H9 (cell line): ENCODE measurements at regions not wholly inside any gene's neighbourhood (a gene's known extent, or its start where the extent isn't known, plus 50 kb on each side); places are given as distances from the start of the nearest gene placed in this dataset.

Source experiments
- DNase-seq: peaks from one replicate; pipeline ENCODE4 v3.0.0-alpha.2; 2017
- H2AFZ ChIP-seq: one replicate; pipeline ENCODE4 v1.6.1; 2013; ENCODE audit warnings: mild to moderate bottlenecking, low read length, control low read depth, moderate library complexity
- H2AK5ac ChIP-seq: 2 replicates; pipeline ENCODE4 v1.6.1; 2013; ENCODE audit warnings: low read length, control low read depth, mixed read lengths; ENCODE audit not compliant: insufficient read length
- H2BK120ac ChIP-seq: one replicate; pipeline ENCODE4 v1.6.1; 2013; ENCODE audit warnings: low read depth, mild to moderate bottlenecking, low read length, control low read depth, inconsistent platforms; ENCODE audit not compliant: poor library complexity, severe bottlenecking
- H2BK12ac ChIP-seq: 2 replicates; pipeline ENCODE4 v1.6.1; 2013; ENCODE audit warnings: low read length, control low read depth, mixed read lengths, low read depth; ENCODE audit not compliant: insufficient read length
- H2BK15ac ChIP-seq: 2 replicates; pipeline ENCODE4 v1.6.1; 2013; ENCODE audit warnings: low read depth, low read length, control low read depth
- H2BK20ac ChIP-seq: one replicate; pipeline ENCODE4 v1.6.1; 2013; ENCODE audit warnings: low read depth, mild to moderate bottlenecking, low read length, control low read depth, inconsistent platforms; ENCODE audit not compliant: poor library complexity, severe bottlenecking
- H2BK5ac ChIP-seq: 2 replicates; pipeline ENCODE4 v1.6.1; 2013; ENCODE audit warnings: low read length, control low read depth, mixed read lengths; ENCODE audit not compliant: insufficient read length
- H3K14ac ChIP-seq: 2 replicates; pipeline ENCODE4 v1.6.1; 2013; ENCODE audit warnings: low read length, control low read depth; ENCODE audit not compliant: insufficient read depth
- H3K18ac ChIP-seq: 2 replicates; pipeline ENCODE4 v1.6.1; 2013; ENCODE audit warnings: low read depth, mild to moderate bottlenecking, mixed read lengths, low read length, control low read depth; ENCODE audit not compliant: insufficient read length
- H3K23ac ChIP-seq: 2 replicates; pipeline ENCODE4 v1.6.1; 2013; ENCODE audit warnings: low read length, control low read depth, mixed read lengths, low read depth; ENCODE audit not compliant: insufficient read length
- H3K23me2 ChIP-seq: 2 replicates; pipeline ENCODE4 v1.6.1; 2013; ENCODE audit warnings: low read depth, mild to moderate bottlenecking, mixed read lengths, low read length, control low read depth; ENCODE audit not compliant: insufficient read length, poor library complexity, severe bottlenecking
- H3K27ac ChIP-seq: 2 replicates; pipeline ENCODE4 v1.5.1; 2013; ENCODE audit warnings: low read length, control low read depth, mixed read lengths, low read depth; ENCODE audit not compliant: insufficient read length
- H3K27me3 ChIP-seq: 2 replicates; pipeline ENCODE4 v1.6.1; 2013; ENCODE audit warnings: low read length, control low read depth, inconsistent platforms; ENCODE audit not compliant: insufficient read depth
- H3K4ac ChIP-seq: 2 replicates; pipeline ENCODE4 v1.6.1; 2013; ENCODE audit warnings: low read depth, mild to moderate bottlenecking, control low read depth, inconsistent platforms, low read length, moderate library complexity
- H3K4me1 ChIP-seq: 2 replicates; pipeline ENCODE4 v1.6.1; 2013; ENCODE audit warnings: low read length, control low read depth, inconsistent platforms; ENCODE audit not compliant: insufficient read depth
- H3K4me2 ChIP-seq: 2 replicates; pipeline ENCODE4 v1.6.1; 2013; ENCODE audit warnings: low read length, control low read depth, mixed read lengths; ENCODE audit not compliant: insufficient read length, insufficient read depth
- H3K56ac ChIP-seq: 2 replicates; pipeline ENCODE4 v1.6.1; 2013; ENCODE audit warnings: low read depth, mild to moderate bottlenecking, mixed read lengths, low read length, control low read depth; ENCODE audit not compliant: insufficient read length
- H3K79me1 ChIP-seq: 2 replicates; pipeline ENCODE4 v1.6.1; 2013; ENCODE audit warnings: low read depth, mild to moderate bottlenecking, moderate library complexity, low read length, control low read depth, inconsistent platforms; ENCODE audit not compliant: insufficient read depth, poor library complexity, severe bottlenecking
- H3K79me2 ChIP-seq: 2 replicates; pipeline ENCODE4 v1.6.1; 2013; ENCODE audit warnings: low read length, control low read depth, inconsistent platforms; ENCODE audit not compliant: insufficient read depth
- H3K9ac ChIP-seq: 2 replicates; pipeline ENCODE4 v1.6.1; 2013; ENCODE audit warnings: low read length, control low read depth, mixed read lengths; ENCODE audit not compliant: insufficient read length; ENCODE audit errors: extremely low read depth
- H3K9me3 ChIP-seq: one replicate; pipeline ENCODE4 v1.6.1; 2013; ENCODE audit warnings: low read depth, low read length, inconsistent platforms; ENCODE audit not compliant: control insufficient read depth
- H3T11ph ChIP-seq: one replicate; pipeline ENCODE4 v1.6.1; 2013; ENCODE audit warnings: mild to moderate bottlenecking, low read length, control low read depth, inconsistent platforms
- H4K20me1 ChIP-seq: one replicate; pipeline ENCODE4 v1.6.1; 2013; ENCODE audit not compliant: control insufficient read depth, insufficient read length, insufficient read depth
- H4K5ac ChIP-seq: 2 replicates; pipeline ENCODE4 v1.6.1; 2013; ENCODE audit warnings: low read depth, mild to moderate bottlenecking, mixed read lengths, low read length, control low read depth; ENCODE audit not compliant: insufficient read length
- H4K8ac ChIP-seq: replicated peaks from 2 replicates; pipeline ENCODE4 v1.6.1; 2013; ENCODE audit warnings: low read length, control low read depth, mixed read lengths, low read depth; ENCODE audit not compliant: insufficient read length
- H4K91ac ChIP-seq: 2 replicates; pipeline ENCODE4 v1.6.1; 2013; ENCODE audit warnings: low read depth, mild to moderate bottlenecking, moderate library complexity, mixed read lengths, low read length, control low read depth; ENCODE audit not compliant: insufficient read length
- H3K27ac Mint-ChIP-seq, 3 experiments: 2 replicates in 2 of 3; 3 replicates in 1 of 3; pipeline ENCODE4 v1.8.0; 2020 to 2021; ENCODE audit warnings: mixed read lengths in 3 of 3, mild to moderate bottlenecking in 1 of 3, moderate library complexity in 1 of 3
- H3K27me3 Mint-ChIP-seq: 2 replicates; pipeline ENCODE4 v1.8.0; 2021; ENCODE audit warnings: low read depth, mild to moderate bottlenecking, moderate library complexity, mixed read lengths
- H3K36me3 Mint-ChIP-seq, 3 experiments: 2 replicates in 2 of 3; 3 replicates in 1 of 3; pipeline ENCODE4 v1.8.0; 2020 to 2021; ENCODE audit warnings: low read depth in 3 of 3, mixed read lengths in 3 of 3; ENCODE audit not compliant: insufficient read depth in 1 of 3
- H3K4me1 Mint-ChIP-seq, 2 experiments: 2 replicates each; pipeline ENCODE4 v1.8.0; 2020; ENCODE audit warnings: mixed read lengths in 2 of 2
- H3K4me3 Mint-ChIP-seq, 2 experiments: 2 replicates in 1 of 2; 3 replicates in 1 of 2; pipeline ENCODE4 v1.8.0; 2020 to 2021; ENCODE audit warnings: mild to moderate bottlenecking in 2 of 2, mixed read lengths in 2 of 2, moderate library complexity in 1 of 2
- H3K9me3 Mint-ChIP-seq, 2 experiments: 2 replicates in 1 of 2; 3 replicates in 1 of 2; pipeline ENCODE4 v1.8.0; 2020; ENCODE audit warnings: mild to moderate bottlenecking in 2 of 2, mixed read lengths in 2 of 2, moderate library complexity in 1 of 2
- CTCF ChIP-seq: fragments of 200-600 bp; sonication (generic); conservative IDR thresholded peaks from 3 replicates; pipeline ENCODE4 v1.8.0; 2021; ENCODE audit warnings: antibody characterized with exemption, mild to moderate bottlenecking
- WGBS: extraction: QIAGEN DNeasy Blood & Tissue Kit; methylation state at CpG from one replicate; pipeline ENCODE4 v1.1.7; 2013; ENCODE audit warnings: missing lambda C conversion rate, low lambda C conversion rate, mixed read lengths; ENCODE audit not compliant: insufficient read length; ENCODE audit errors: extremely low coverage; 5-methylcytosine and 5-hydroxymethylcytosine counted together

- Histone ChIP-seq H3K27ac (no peak overlapping the region), H2BK20ac (no peak overlapping the region), H4K91ac (no peak overlapping the region), H3K56ac (no peak overlapping the region), H3T11ph (no peak overlapping the region), H3K4me1 (no peaks in the 10 kb centered on the region; the same call in 1 of the 2 replicates), H3K23ac (no peak overlapping the region), H4K5ac (no peak overlapping the region), H2BK15ac (no peak overlapping the region), H3K4me2 (no peak overlapping the region), H3K14ac (no peak overlapping the region), H2BK120ac (no peak overlapping the region), H2BK5ac (no peak overlapping the region), H2BK12ac (no peak overlapping the region), H2AFZ (no peak overlapping the region), H4K20me1 (no peaks in the 10 kb centered on the region), H3K18ac (no peak overlapping the region), H3K4ac (no peak overlapping the region), H2AK5ac (no peak overlapping the region), H4K8ac (no peak overlapping the region), H3K9me3 (no peaks in the 10 kb centered on the region), H3K27me3 (no peaks in the 10 kb centered on the region), H3K9ac (no peak overlapping the region), H3K79me2 (no peaks in the 10 kb centered on the region), H3K23me2 (no peaks in the 10 kb centered on the region), H3K79me1 (no peaks in the 10 kb centered on the region)
- DNase-seq, result no peak
- peaks cover 6 to 7% of the 10 kb centered on the region in 2 experiments for H3K9me3 Mint-ChIP-seq
- H3K36me3 Mint-ChIP-seq, result peaks cover 0 to 2% (median under 1%) of the 10 kb centered on the region in 3 experiments; a peak in 3 of 7 replicates
- WGBS, result no CpG with 5 or more reads among the region's 2 CpGs
- TF ChIP-seq CTCF, result no peak
- H3K27ac Mint-ChIP-seq, result no peak overlapping the region; a peak in 1 of 7 replicates
- H3K4me3 Mint-ChIP-seq, result no peak overlapping the region
- H3K27me3 Mint-ChIP-seq, result peaks cover 6% of the 10 kb centered on the region
- H3K4me1 Mint-ChIP-seq, result peaks cover 10 to 12% of the 10 kb centered on the region in 2 experiments
Measured at GRCh38 chr10:78321000-78321399, 287.3 kb downstream of the RPS24 start.
